GM23338 (cell line): ENCODE measurements at regions not wholly inside any gene's neighbourhood (a gene's known extent, or its start where the extent isn't known, plus 50 kb on each side); places are given as distances from the start of the nearest gene placed in this dataset.

Experiments
- CREB1 ChIP-seq: fragments of 250-450 bp; sonication (Bioruptor Pico); IDR thresholded peaks from 2 replicates; pipeline ENCODE4 v1.5.0; 2020; ENCODE audit warnings: low read depth, mild to moderate bottlenecking, moderate library complexity
- CTCF ChIP-seq, 2 experiments: fragments of 200-600 bp in 1 of 2; sonication (generic) in 1 of 2; conservative IDR thresholded peaks; 2 replicates each; pipeline versions ENCODE4 v1.5.1 to v1.6.1; 2016 to 2017; ENCODE audit warnings: antibody characterized with exemption in 2 of 2, low read depth in 2 of 2, mild to moderate bottlenecking in 2 of 2, moderate library complexity in 1 of 2
- EZH2 ChIP-seq: fragments of 200-600 bp; sonication (generic); IDR thresholded peaks from one replicate; pipeline ENCODE4 v1.8.0; 2017; ENCODE audit warnings: antibody characterized with exemption, mild to moderate bottlenecking, low read depth; ENCODE audit not compliant: unreplicated experiment
- JUNB ChIP-seq: IDR thresholded peaks from one replicate; pipeline ENCODE4 v1.6.1; 2016; ENCODE audit warnings: antibody characterized with exemption; ENCODE audit not compliant: unreplicated experiment
- POLR2AphosphoS5 ChIP-seq: IDR thresholded peaks from 2 replicates; pipeline ENCODE4 v1.6.1; 2016; ENCODE audit warnings: antibody characterized with exemption, low read depth
- REST ChIP-seq: IDR thresholded peaks from one replicate; pipeline ENCODE4 v1.6.1; 2018; ENCODE audit warnings: antibody characterized with exemption; ENCODE audit not compliant: unreplicated experiment
- ZNF114 ChIP-seq: fragments of 250-450 bp; sonication (Bioruptor Pico); IDR thresholded peaks from 2 replicates; pipeline ENCODE4 v1.5.0; 2020; ENCODE audit warnings: mild to moderate bottlenecking, moderate library complexity
- ZNF331 ChIP-seq: fragments of 250-450 bp; sonication (Bioruptor Pico); IDR thresholded peaks from 2 replicates; pipeline ENCODE4 v1.5.0; 2020; ENCODE audit warnings: low read depth, mild to moderate bottlenecking, moderate library complexity
- TF ChIP-seq, protein P1 (sequence below): IDR thresholded peaks from 2 replicates; pipeline ENCODE4 v1.6.1; 2016; ENCODE audit warnings: antibody characterized with exemption

DNA sequence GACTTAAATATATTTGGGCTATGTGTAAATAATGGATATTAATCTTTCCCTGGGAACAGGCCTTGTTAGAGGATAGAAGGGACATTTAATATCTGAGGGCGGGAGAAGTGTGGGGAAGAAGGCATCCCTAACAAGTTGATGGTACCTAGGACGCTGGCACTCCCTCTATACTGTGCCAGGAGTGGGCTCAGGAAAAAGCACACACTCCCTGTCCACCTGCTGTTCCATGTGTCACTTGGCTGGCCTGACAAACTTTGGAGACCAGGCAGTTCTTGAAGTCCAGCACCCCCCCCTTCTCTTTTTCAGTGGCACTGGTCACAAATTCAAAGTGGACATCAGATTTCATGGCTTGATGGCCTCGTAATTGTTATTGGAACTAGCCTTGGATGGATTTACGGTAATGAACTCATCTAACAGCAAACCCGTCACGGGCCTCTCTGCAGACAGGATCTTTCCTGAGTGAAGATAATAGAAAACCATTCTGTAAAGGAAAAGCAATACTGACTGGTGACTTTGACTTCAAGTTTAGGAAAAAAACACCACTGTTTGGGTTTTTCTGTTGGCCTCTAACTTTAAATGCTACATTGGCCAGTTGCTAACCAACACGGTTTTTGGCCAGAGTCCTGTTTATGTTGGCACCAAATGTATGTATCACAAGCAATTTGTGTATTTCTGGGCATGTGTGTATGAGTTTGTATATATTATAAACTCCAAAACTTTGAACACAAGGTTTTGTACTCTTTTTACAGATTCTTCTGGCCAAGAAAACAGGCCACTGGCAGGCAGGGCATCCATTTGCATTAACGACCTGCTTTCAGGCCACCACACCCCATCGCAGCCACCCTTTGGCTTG is 552.6 kb downstream of the CCDC171 start:
- TF ChIP-seq CTCF (conservative IDR thresholded peaks at IDR 0.05; ENCODE audit: low read depth in 2 of 2) (no peak), POLR2AphosphoS5 (no peak), ZNF331 (CRISPR knock-in tag) (no peak), JUNB (no peak), EZH2 (no peak), CREB1 (CRISPR knock-in tag) (no peak), REST (no peak), ZNF114 (CRISPR knock-in tag) (no peak)
- TF ChIP-seq, protein P1, sequence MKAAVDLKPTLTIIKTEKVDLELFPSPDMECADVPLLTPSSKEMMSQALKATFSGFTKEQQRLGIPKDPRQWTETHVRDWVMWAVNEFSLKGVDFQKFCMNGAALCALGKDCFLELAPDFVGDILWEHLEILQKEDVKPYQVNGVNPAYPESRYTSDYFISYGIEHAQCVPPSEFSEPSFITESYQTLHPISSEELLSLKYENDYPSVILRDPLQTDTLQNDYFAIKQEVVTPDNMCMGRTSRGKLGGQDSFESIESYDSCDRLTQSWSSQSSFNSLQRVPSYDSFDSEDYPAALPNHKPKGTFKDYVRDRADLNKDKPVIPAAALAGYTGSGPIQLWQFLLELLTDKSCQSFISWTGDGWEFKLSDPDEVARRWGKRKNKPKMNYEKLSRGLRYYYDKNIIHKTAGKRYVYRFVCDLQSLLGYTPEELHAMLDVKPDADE, result no peak
